H1 (cell line): ENCODE measurements at regions not wholly inside any gene's neighbourhood (a gene's known extent, or its start where the extent isn't known, plus 50 kb on each side); places are given as distances from the start of the nearest gene placed in this dataset.

Experiments
- CTCF ChIA-PET: fragments of 300-600 bp; sonication (Branson Sonifier 250); formaldehyde crosslinking; loops from one replicate; lab custom pipeline; 2021; ENCODE audit not compliant: partially characterized antibody; lab: Charles Lee
- POLR2A ChIA-PET: fragments of 300-600 bp; sonication (Branson Sonifier 250); formaldehyde crosslinking; loops from one replicate; lab custom pipeline; 2021; ENCODE audit warnings: inconsistent platforms; ENCODE audit not compliant: partially characterized antibody; lab: Charles Lee
- DNase-seq, 2 experiments: peaks; one replicate each; pipeline versions ENCODE4 v3.0.0 to v3.0.0-alpha.2; 2010 to 2022; ENCODE audit warnings: low spot score in 2 of 2, low read depth in 1 of 2, mixed read lengths in 1 of 2
- FAIRE-seq: peaks from 2 replicates; lab custom pipeline; 2011; peaks lifted over from hg19 to GRCh38; lab: Jason Lieb, UNC
- H2AFZ ChIP-seq: 2 replicates; pipeline ENCODE4 v1.8.1; 2012; ENCODE audit warnings: low read length, inconsistent platforms
- H2AK5ac ChIP-seq: 2 replicates; pipeline ENCODE4 v1.6.1; 2013; ENCODE audit warnings: low read depth, low read length
- H2BK120ac ChIP-seq: replicated peaks from 2 replicates; pipeline ENCODE3; 2013; ENCODE audit warnings: low read depth, low read length, inconsistent platforms
- H2BK12ac ChIP-seq: 2 replicates; pipeline ENCODE4 v1.6.1; 2013; ENCODE audit warnings: low read depth, low read length
- H2BK15ac ChIP-seq: 2 replicates; pipeline ENCODE4 v1.6.1; 2013; ENCODE audit warnings: low read length
- H2BK20ac ChIP-seq: 2 replicates; pipeline ENCODE4 v1.6.1; 2013; ENCODE audit warnings: low read length
- H2BK5ac ChIP-seq: 2 replicates; pipeline ENCODE4 v1.6.1; 2013; ENCODE audit warnings: low read depth, low read length
- H3K14ac ChIP-seq: 2 replicates; pipeline ENCODE4 v1.6.1; 2013; ENCODE audit warnings: inconsistent platforms; ENCODE audit not compliant: insufficient read length
- H3K18ac ChIP-seq: 2 replicates; pipeline ENCODE4 v1.6.1; 2013; ENCODE audit warnings: low read length; ENCODE audit errors: extremely low read depth
- H3K23ac ChIP-seq: 2 replicates; pipeline ENCODE4 v1.6.1; 2013; ENCODE audit warnings: inconsistent platforms; ENCODE audit not compliant: insufficient read length
- H3K23me2 ChIP-seq: 2 replicates; pipeline ENCODE4 v1.6.1; 2013; ENCODE audit warnings: low read depth, low read length
- H3K27ac ChIP-seq: 2 replicates; pipeline ENCODE4 v1.6.1; 2011; ENCODE audit warnings: low read depth, low read length, inconsistent platforms
- H3K27me3 ChIP-seq, 4 experiments: replicated peaks in 1 of 4; 1 replicate in 1 of 4; 2 replicates in 3 of 4; pipeline versions ENCODE4 v1.6.1 to v1.8.1; 2011 to 2013; ENCODE audit warnings: low read length in 3 of 4, mild to moderate bottlenecking in 3 of 4, inconsistent platforms in 2 of 4, mixed read lengths in 2 of 4, moderate library complexity in 1 of 4; ENCODE audit not compliant: control insufficient read depth in 3 of 4, insufficient read depth in 3 of 4; ENCODE audit errors: extremely low read depth in 1 of 4
- H3K36me3 ChIP-seq, 4 experiments: 2 replicates each; pipeline versions ENCODE4 v1.6.1 to v1.8.1; 2011 to 2013; ENCODE audit warnings: mild to moderate bottlenecking in 4 of 4, low read length in 3 of 4, moderate library complexity in 2 of 4, control low read depth in 1 of 4, inconsistent platforms in 1 of 4; ENCODE audit not compliant: insufficient read depth in 4 of 4, control insufficient read depth in 2 of 4
- H3K4ac ChIP-seq: replicated peaks from 2 replicates; pipeline ENCODE3; 2013; ENCODE audit warnings: low read length, low read depth, mixed read lengths, inconsistent platforms; ENCODE audit not compliant: insufficient read length
- H3K4me1 ChIP-seq, 4 experiments: replicated peaks in 1 of 4; 1 replicate in 1 of 4; 2 replicates in 3 of 4; pipeline versions ENCODE4 v1.6.1 to v1.8.1; 2011 to 2013; ENCODE audit warnings: low read length in 3 of 4, inconsistent platforms in 2 of 4, mixed read lengths in 1 of 4; ENCODE audit not compliant: insufficient read depth in 4 of 4, control insufficient read depth in 3 of 4
- H3K4me2 ChIP-seq, 2 experiments: 2 replicates each; pipeline versions ENCODE4 v1.6.1 to v1.8.1; 2011 to 2013; ENCODE audit warnings: low read depth in 2 of 2, low read length in 2 of 2, control low read depth in 1 of 2, inconsistent platforms in 1 of 2, mild to moderate bottlenecking in 1 of 2; ENCODE audit not compliant: insufficient read depth in 1 of 2
- H3K4me3 ChIP-seq, 4 experiments: fragments of 200-600, 300-600 bp in 1 of 4; sonication (generic), shearing (Covaris generic), sonication (Bioruptor Twin) in 1 of 4; 2 replicates each; pipeline versions ENCODE4 v1.5.1 to v1.8.1; 2011 to 2016; ENCODE audit warnings: low read length in 4 of 4, low read depth in 3 of 4, control low read depth in 2 of 4, inconsistent platforms in 2 of 4, mild to moderate bottlenecking in 2 of 4, mixed read lengths in 1 of 4, moderate library complexity in 1 of 4; ENCODE audit not compliant: insufficient read depth in 2 of 4; ENCODE audit errors: extremely low read depth in 1 of 4
- H3K56ac ChIP-seq: replicated peaks from 2 replicates; pipeline ENCODE3; 2013; ENCODE audit warnings: low read depth, mild to moderate bottlenecking, mixed read lengths, low read length, inconsistent platforms; ENCODE audit not compliant: insufficient read length
- H3K79me1 ChIP-seq: 2 replicates; pipeline ENCODE4 v1.6.1; 2013; ENCODE audit warnings: low read depth, low read length, control low read depth
- H3K79me2 ChIP-seq, 2 experiments: 2 replicates each; pipeline versions ENCODE4 v1.6.1 to v1.8.1; 2012 to 2013; ENCODE audit warnings: low read length in 2 of 2, mild to moderate bottlenecking in 2 of 2, inconsistent platforms in 1 of 2; ENCODE audit not compliant: insufficient read depth in 2 of 2, control insufficient read depth in 1 of 2
- H3K9ac ChIP-seq, 4 experiments: replicated peaks in 1 of 4; 1 replicate in 1 of 4; 2 replicates in 3 of 4; pipeline versions ENCODE4 v1.6.1 to v1.8.1; 2011 to 2013; ENCODE audit warnings: low read depth in 3 of 4, low read length in 3 of 4, control low read depth in 2 of 4, mild to moderate bottlenecking in 2 of 4, moderate library complexity in 2 of 4, inconsistent platforms in 1 of 4; ENCODE audit errors: extremely low read depth in 1 of 4
- H3K9me3 ChIP-seq, 2 experiments: 2 replicates each; pipeline versions ENCODE4 v1.6.1 to v1.8.1; 2012 to 2013; ENCODE audit warnings: mild to moderate bottlenecking in 2 of 2, moderate library complexity in 2 of 2, control low read depth in 1 of 2, inconsistent platforms in 1 of 2, low read depth in 1 of 2, low read length in 1 of 2, mixed read lengths in 1 of 2; ENCODE audit not compliant: insufficient read depth in 2 of 2
- H4K20me1 ChIP-seq, 2 experiments: replicated peaks in 1 of 2; 2 replicates each; pipeline versions ENCODE3 to v1.8.1; 2011 to 2013; ENCODE audit warnings: inconsistent platforms in 2 of 2, low read length in 2 of 2, mild to moderate bottlenecking in 1 of 2; ENCODE audit not compliant: insufficient read depth in 2 of 2, control insufficient read depth in 1 of 2
- H4K5ac ChIP-seq: 2 replicates; pipeline ENCODE4 v1.6.1; 2013; ENCODE audit warnings: low read length, low read depth, mixed read lengths, inconsistent platforms; ENCODE audit not compliant: insufficient read length
- H4K8ac ChIP-seq: 2 replicates; pipeline ENCODE4 v1.8.0; 2013; ENCODE audit warnings: mild to moderate bottlenecking, moderate library complexity, low read length, inconsistent platforms; ENCODE audit not compliant: insufficient read depth; ENCODE audit errors: extremely low read depth
- H4K91ac ChIP-seq: replicated peaks from 2 replicates; pipeline ENCODE3; 2013; ENCODE audit warnings: low read length, mixed read lengths, inconsistent platforms; ENCODE audit not compliant: insufficient read length
- CBX8 ChIP-seq: fragments of 300-800, 300-1000 bp; sonication (generic); IDR thresholded peaks from 2 replicates; pipeline ENCODE4 v1.7.1; 2016; ENCODE audit warnings: low read depth, low read length, borderline replicate concordance
- WGBS, 2 experiments: shearing (Covaris generic) in 1 of 2; methylation state at CpG; one replicate each; pipeline versions ENCODE4 v1.1.6 to v1.1.7; 2013 to 2015; ENCODE audit warnings: low lambda C conversion rate in 2 of 2, mixed read lengths in 2 of 2, inconsistent platforms in 1 of 2, low coverage in 1 of 2, missing lambda C conversion rate in 1 of 2; ENCODE audit not compliant: insufficient replicate concordance in 2 of 2, insufficient coverage in 1 of 2, insufficient read length in 1 of 2; ENCODE audit errors: extremely low coverage in 1 of 2, missing lambda C conversion rate in 1 of 2; 5-methylcytosine and 5-hydroxymethylcytosine counted together

- no peak overlapping the region for H3K14ac ChIP-seq
- no peak overlapping the region for H2BK15ac ChIP-seq
- no peaks in the 10 kb centered on the region for H4K20me1 ChIP-seq
- H2AK5ac ChIP-seq: no peak overlapping the region
- H2BK120ac ChIP-seq: no peak overlapping the region
- H3K23ac ChIP-seq: no peak overlapping the region
- H3K9me3 ChIP-seq: no peaks in the 10 kb centered on the region
- no peak overlapping the region for H3K4me3 ChIP-seq
- no peak overlapping the region for H2BK5ac ChIP-seq
- H3K18ac ChIP-seq: no peak overlapping the region
- TF ChIP-seq CBX8: no peak
- no peak overlapping the region for H3K27ac ChIP-seq
- H4K8ac ChIP-seq: no peak overlapping the region
- no peak overlapping the region for H3K4me2 ChIP-seq
- no peaks in the 10 kb centered on the region for H3K79me1 ChIP-seq
- H3K27me3 ChIP-seq: no peaks in the 10 kb centered on the region
- FAIRE-seq (no peak), DNase-seq (no peak)
- ChIA-PET POLR2A (interaction anchor here (1.1 kb wide), 1 partner anchor 11 kb away, joined by 4 read pairs; no protein-coding TSS in a partner anchor), CTCF (interaction anchor here (0.5 to 2.2 kb wide), 4 partner anchors 11 to 403 kb away, joined by 3 to 10 read pairs (median 3); no protein-coding TSS in a partner anchor)
- H3K23me2 ChIP-seq: no peaks in the 10 kb centered on the region
- peaks cover 0 to 6% (median 3%) of the 10 kb centered on the region in 4 experiments; a peak in 4 of 7 replicates for H3K4me1 ChIP-seq
- no peak overlapping the region for H4K91ac ChIP-seq
- H2BK20ac ChIP-seq: no peak overlapping the region
- H3K4ac ChIP-seq: no peak overlapping the region
- no peak overlapping the region for H3K56ac ChIP-seq
- no peak overlapping the region for H2BK12ac ChIP-seq
- WGBS, 2 experiments: 77% methylated on average over 4 of the region's 4 CpGs; no CpG with 5 or more reads in 1 of the 2 experiments
- H3K79me2 ChIP-seq: no peaks in the 10 kb centered on the region
- H3K36me3 ChIP-seq: no peaks in the 10 kb centered on the region
- no peak overlapping the region for H2AFZ ChIP-seq
- H3K9ac ChIP-seq: no peak overlapping the region
- H4K5ac ChIP-seq: no peak overlapping the region
Measured at GRCh38 chr3:64358176-64358575, 132.9 kb upstream of the PRICKLE2 start.
